NCI-H460 (cell line): ENCODE measurements at regions not wholly inside any gene's neighbourhood (a gene's known extent, or its start where the extent isn't known, plus 50 kb on each side); places are given as distances from the start of the nearest gene placed in this dataset.
"Not testable (repeated sequence)": the region's sequence is repeated elsewhere in the genome, so short reads cannot be mapped to it uniquely, and the experiment has no call there.

Source experiments
- DNase-seq: peaks from one replicate; pipeline ENCODE4 v3.0.0-alpha.2; 2016; ENCODE audit warnings: low read depth; ENCODE audit errors: extremely low read depth

DNA sequence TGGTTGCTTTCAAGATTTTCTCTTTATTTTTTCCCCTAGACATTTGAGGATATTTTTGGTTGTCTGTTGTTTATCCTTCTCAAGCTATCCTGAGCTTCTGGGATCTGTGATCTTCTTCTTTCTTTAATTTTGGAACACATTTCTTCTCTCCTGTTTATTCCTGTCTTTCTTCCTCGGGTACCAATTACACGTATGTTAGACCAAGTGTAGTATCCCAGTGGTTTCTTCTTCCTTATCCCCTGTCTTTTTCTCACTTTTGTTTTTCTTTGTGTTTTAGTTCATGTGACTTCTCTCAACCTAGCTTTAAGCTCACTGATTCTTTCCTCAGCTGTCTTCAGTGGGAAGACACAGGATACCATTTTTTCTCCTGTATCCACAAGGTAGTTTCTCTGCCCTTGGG, 120.0 kb downstream of the GALR1 start:
- no peak for DNase-seq

- DNase-seq, result no peak
Measured at GRCh38 chr18:77373730-77374445, 124.2 kb downstream of the GALR1 start.

DNA sequence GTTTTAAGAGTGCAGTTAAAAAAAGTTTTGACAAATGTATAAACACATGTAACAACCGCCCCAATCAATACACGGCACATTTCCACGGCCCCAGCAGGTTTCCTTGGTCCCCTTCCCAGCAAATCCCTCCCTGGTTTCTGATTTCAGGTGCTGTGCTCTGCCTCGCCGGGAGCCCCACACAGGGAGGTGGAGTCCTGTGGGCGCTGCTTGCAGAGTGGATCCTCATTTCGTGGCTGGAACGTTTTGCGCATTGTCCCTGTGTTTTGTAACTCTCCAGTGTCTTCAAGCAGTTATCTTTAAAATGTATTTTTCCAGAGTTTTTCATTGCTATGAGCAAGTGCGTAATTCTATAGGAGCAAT, 124.8 kb downstream of the GALR1 start:
- no peak for DNase-seq

- DNase-seq, result no peak
Measured at GRCh38 chr18:77376043-77376732, 126.5 kb downstream of the GALR1 start.

GRCh38 chr18:77376733-77377094, 127.1 kb downstream of the GALR1 start:
- DNase-seq, result no peak

DNA sequence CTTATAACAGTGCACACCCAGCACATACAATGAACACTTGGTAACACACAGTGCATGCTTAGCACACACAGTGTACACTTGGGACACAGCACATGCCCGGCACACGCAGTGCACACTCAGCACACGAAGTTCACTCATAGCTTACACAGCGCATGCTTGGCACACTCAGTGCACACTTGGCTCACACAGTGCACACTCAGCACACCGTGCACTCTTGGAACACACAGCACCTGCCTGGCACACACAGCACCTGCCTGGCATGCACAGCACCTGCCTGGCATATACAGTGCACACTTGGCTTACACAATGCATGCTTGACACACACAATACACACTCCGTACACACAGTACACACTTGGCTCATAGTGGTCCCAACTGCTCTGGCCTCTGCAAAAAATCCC, 128.2 kb downstream of the GALR1 start:
- no peak for DNase-seq

DNA sequence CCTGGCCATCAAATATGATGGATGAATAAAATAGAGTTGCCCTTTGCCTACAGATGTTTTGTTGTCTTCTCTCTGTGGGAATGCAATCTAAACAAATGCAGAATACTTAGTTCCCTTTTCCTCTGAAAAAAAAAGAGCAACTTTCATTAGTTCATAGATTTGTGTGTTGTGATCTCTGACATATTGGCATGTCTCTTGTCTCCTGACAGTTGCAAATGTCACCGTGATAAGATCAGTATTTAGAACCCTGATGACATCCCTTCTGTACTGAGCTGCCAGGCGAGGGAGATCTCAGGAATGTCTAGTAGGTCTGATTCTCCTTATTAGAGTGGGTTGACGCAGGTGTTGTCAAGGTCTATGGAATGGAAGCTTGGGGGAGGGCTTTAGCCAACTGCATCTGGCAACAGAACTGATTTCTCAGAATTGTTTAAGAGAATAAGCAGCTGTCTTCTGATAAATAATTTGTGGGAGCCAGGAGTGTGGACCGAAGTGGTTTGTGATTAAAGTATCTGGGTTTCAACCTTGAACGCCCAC, 130.4 kb downstream of the GALR1 start:
- DNase-seq, result no peak

- no peak for DNase-seq
Measured at GRCh38 chr18:77380695-77381094, 131.0 kb downstream of the GALR1 start.

GRCh38 chr18:77392321-77392720, 142.7 kb downstream of the GALR1 start:
- DNase-seq, result no peak

- no peak for DNase-seq
Measured at GRCh38 chr18:77393519-77393918, 143.9 kb downstream of the GALR1 start.

GRCh38 chr18:77395953-77396352, 146.3 kb downstream of the GALR1 start:
- DNase-seq, result no peak

DNA sequence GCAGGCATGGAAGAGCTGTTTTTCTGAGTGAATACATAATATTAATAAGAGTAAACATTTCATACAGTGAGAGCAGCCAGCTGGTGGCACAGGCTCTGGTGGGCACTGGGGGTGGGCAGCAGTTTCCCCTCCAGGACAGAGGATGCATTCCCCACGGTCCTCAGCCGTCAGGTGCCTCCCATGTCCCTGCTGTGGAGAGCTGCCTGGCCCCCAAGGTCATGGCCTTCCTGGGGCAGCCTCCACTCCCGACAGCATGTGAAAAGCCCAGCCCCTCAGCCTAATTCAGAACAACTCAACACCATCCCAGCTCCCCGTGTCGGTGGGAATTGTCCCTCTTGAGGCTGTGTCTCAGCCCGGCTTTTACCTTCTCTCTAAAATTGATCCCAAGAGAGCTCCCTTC, 147.4 kb downstream of the GALR1 start:
- DNase-seq, result no peak

DNA sequence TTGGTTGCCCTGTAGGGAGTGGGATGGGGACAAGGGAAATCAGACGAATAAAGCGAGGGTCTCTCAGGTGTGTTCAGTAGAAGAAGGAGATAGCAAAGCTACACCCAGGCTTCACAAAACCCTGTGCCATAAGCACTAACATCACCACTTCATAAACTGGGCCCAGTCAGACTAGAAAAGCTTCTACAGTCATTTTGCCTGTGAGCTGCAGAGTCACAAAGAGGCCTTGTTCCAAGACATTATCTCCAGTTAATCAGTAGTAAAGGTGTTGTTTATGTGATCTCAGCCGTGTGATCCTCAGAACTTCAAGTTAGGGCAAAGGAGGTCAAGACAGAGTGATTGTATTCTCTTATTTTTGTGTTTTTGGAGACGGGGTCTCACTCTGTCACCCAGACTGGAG, 148.0 kb downstream of the GALR1 start:
- DNase-seq, result no peak

- no peak for DNase-seq
Measured at GRCh38 chr18:77400561-77400960, 150.9 kb downstream of the GALR1 start.

- no peak for DNase-seq
Measured at GRCh38 chr18:77401173-77401572, 151.5 kb downstream of the GALR1 start.

- no peak for DNase-seq
Measured at GRCh38 chr18:77403969-77404535, 154.4 kb downstream of the GALR1 start.

- no peak for DNase-seq
Measured at GRCh38 chr18:77405096-77405495, 155.4 kb downstream of the GALR1 start.

GRCh38 chr18:77407733-77408132, 158.1 kb downstream of the GALR1 start:
- no peak for DNase-seq

- DNase-seq, result not testable (repeated sequence)
Measured at GRCh38 chr18:77421546-77421945, 171.9 kb downstream of the GALR1 start.

DNA sequence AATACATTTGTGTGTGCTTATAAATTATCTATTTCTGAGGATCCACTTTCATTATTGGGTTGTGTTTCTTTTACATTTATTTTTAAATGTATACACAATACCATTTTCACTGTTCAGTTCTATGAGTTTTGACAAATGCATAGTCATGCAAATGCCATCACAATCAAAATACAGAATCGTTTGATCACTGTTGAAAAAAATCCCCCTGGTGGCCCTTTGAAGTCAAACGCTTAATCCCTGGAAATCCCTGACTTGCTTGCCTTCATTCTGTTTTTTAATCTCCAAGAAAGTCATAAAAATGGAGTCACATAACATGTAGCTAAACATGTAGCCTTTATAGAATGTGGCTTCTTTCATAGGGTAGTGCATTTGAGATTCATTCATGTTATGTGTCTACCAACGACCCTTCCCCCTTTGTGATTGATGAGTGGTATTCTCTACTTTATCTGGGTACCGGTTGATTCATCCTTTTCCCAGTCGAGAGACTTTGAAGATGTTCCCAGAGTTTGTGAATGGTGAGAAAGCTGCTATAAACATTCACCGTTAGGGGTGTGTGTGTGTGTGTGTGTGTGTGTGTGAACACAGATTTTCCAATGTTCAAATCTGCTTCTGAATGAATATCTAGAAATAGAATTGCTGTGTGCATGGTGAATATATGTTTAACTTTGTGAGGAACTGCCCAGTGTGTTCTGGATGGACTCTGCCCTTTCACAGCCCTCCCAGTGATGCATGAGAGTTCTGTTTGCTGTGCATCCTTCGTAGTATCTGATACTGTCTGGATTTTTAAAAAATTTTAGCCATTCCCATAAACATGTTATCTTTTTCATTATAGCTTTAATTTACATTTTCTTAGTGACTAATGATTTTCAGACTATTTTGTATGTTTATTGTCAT, 173.6 kb downstream of the GALR1 start:
- no peak for DNase-seq

GRCh38 chr18:77433076-77433475, 183.4 kb downstream of the GALR1 start:
- no peak for DNase-seq
